ENCODE measurements at regions not wholly inside any gene's neighbourhood (a gene's known extent, or its start where the extent isn't known, plus 50 kb on each side); places are given as distances from the start of the nearest gene placed in this dataset.

DNA sequence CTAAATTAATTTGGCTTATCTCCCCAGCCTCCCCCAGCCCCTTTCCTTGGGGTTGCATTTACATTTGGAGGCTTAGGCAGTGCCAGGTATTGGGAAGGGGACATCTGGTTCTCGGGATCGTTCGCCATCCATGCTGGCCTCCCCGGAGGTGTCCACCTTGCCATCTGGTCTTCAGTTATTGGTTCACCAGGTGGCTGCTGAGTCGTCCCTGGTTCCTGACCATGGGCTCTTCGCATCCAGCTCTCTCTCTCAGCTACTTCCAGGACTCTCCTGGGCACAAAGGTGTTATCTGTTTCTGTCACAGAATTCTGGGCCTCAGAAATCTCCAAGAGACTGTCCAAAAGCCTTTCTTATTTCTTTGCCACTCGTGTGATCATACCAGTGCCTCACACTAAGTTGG is 75.4 kb upstream of the SCOC start:
- Histone ChIP-seq H3K27ac (no peak overlapping the region), H3K4me1 (no peaks in the 10 kb centered on the region), H3K27me3 (replicated peaks in 1 of 7) (no peaks in the 10 kb centered on the region), H3K4me3 (no peak overlapping the region), H3K9me3 (no peaks in the 10 kb centered on the region), H3K36me3 (no peaks in the 10 kb centered on the region)
- no peak for DNase-seq
- 81 to 94% (median 88%) methylated on average over 7 of the region's 7 CpGs for WGBS, 5 donors
- intact Hi-C loops (cut with DNase I; ENCODE audit: low total_unique reads) = no loop called here
- no peak for TF ChIP-seq POLR2AphosphoS5 (IDR thresholded peaks at IDR 0.05)
- TF ChIP-seq, protein P1, sequence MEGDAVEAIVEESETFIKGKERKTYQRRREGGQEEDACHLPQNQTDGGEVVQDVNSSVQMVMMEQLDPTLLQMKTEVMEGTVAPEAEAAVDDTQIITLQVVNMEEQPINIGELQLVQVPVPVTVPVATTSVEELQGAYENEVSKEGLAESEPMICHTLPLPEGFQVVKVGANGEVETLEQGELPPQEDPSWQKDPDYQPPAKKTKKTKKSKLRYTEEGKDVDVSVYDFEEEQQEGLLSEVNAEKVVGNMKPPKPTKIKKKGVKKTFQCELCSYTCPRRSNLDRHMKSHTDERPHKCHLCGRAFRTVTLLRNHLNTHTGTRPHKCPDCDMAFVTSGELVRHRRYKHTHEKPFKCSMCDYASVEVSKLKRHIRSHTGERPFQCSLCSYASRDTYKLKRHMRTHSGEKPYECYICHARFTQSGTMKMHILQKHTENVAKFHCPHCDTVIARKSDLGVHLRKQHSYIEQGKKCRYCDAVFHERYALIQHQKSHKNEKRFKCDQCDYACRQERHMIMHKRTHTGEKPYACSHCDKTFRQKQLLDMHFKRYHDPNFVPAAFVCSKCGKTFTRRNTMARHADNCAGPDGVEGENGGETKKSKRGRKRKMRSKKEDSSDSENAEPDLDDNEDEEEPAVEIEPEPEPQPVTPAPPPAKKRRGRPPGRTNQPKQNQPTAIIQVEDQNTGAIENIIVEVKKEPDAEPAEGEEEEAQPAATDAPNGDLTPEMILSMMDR (IDR thresholded peaks at IDR 0.05 in 8 of 11, conservative IDR thresholded peaks at IDR 0.05 in 3 of 11) = no peak
- TF ChIP-seq POLR2A (IDR thresholded peaks at IDR 0.05) = no peak

DNA sequence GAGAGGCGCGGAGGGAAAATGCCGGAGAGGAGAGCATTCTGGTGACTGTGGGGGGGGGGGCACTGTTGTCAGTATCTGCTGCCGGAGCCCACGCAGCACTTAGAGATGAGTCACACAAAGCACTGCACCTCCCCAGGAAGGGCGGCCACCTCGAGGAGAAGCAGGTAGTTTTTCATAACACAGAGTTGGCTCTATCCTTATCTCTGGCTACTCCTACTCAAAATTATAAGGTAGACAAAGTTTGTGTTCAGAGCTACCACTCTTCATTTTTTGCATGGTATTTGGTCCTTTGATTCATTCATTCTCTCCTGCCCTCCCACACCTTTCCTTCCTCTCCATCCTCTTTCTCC is 76.2 kb upstream of the SCOC start:
- Histone ChIP-seq H3K27ac (no peak overlapping the region), H3K27me3 (replicated peaks in 1 of 7) (no peaks in the 10 kb centered on the region), H3K4me1 (no peaks in the 10 kb centered on the region), H3K36me3 (no peaks in the 10 kb centered on the region), H3K9me3 (no peaks in the 10 kb centered on the region), H3K4me3 (no peak overlapping the region)
- TF ChIP-seq POLR2AphosphoS5 (IDR thresholded peaks at IDR 0.05) (no peak), POLR2A (IDR thresholded peaks at IDR 0.05) (no peak)
- TF ChIP-seq, protein P1 (IDR thresholded peaks at IDR 0.05 in 8 of 11, conservative IDR thresholded peaks at IDR 0.05 in 3 of 11) = no peak
- intact Hi-C loops (cut with DNase I; ENCODE audit: low total_unique reads) = no loop called here
- WGBS, 5 donors = 67 to 83% (median 77%) methylated on average over 7 of the region's 7 CpGs
- DNase-seq = no peak

DNA sequence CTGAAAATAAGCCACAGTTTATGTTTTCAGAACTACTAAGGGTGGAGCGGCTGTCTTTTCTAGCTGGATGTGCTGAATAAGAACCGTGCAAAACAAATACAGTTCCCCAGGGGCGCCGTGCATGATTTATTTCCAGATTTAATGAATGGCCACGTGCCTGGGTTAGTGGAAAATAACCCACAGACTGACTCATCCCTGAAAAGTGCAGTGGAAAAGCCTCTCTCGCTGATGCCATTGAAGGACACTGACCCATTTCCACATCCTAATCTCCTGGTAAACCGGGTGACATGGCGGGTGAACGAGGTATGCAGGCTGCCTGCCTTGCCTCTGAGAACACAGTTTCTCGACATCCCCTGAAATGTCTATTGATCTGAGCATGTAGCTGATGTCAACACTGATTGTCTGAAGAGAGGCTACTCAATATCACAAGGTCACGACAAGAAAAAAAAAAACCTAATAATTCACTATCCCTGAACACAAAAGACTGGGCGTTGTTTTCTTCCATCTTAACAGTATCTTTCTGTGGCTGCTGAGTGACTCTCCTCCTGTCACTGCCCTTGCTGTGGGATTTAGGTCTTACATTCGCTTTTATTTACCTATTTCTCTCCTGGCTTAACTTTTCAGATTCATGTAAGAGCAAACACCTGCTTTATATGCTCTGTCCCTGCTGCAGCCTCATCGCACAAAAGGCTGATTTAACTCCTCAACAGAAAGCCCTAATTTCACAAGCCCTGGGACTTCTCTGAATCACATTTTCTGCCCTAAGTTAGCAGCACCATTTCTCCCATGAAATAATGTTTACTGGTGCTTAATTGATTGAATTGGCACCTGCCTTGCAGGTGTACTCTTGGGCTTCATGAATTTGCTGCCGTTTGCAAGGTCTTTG is 76.9 kb upstream of the SCOC start:
- Histone ChIP-seq H3K27me3 (replicated peaks in 1 of 7) (no peaks in the 10 kb centered on the region), H3K4me3 (no peak overlapping the region), H3K9me3 (no peaks in the 10 kb centered on the region), H3K36me3 (no peaks in the 10 kb centered on the region), H3K4me1 (no peaks in the 10 kb centered on the region), H3K27ac (no peak overlapping the region)
- TF ChIP-seq POLR2A (IDR thresholded peaks at IDR 0.05) (no peak), POLR2AphosphoS5 (IDR thresholded peaks at IDR 0.05) (no peak)
- TF ChIP-seq, protein P1 (IDR thresholded peaks at IDR 0.05 in 8 of 11, conservative IDR thresholded peaks at IDR 0.05 in 3 of 11) = no peak
- DNase-seq = no peak
- intact Hi-C loops (cut with DNase I; ENCODE audit: low total_unique reads) = no loop called here
- 62 to 79% (median 73%) methylated on average over 15 of the region's 15 CpGs for WGBS, 5 donors

DNA sequence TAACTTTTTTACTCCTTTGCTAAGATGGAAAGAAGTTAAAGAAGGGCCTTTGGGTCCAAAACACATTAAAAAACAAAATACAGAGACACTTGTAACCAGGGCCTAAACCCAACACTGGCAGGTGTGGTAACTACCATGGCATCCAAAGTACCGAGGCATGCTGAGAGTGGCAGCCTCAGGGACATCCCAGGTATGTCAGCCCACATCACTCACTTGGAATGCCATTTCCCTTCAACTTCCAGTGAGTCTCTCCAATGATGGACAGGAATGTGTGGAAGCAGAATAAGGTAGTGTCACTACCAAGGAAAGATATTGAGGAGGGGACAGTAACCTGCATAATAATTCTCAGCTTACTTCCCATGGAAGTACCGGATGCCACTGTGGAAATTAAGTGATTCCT is 79.5 kb upstream of the SCOC start:
- no peak overlapping the region for H3K27ac ChIP-seq
- 86 to 98% (median 92%) methylated on average over 2 of the region's 2 CpGs for WGBS, 5 donors
- no peaks in the 10 kb centered on the region for H3K9me3 ChIP-seq
- H3K36me3 ChIP-seq = no peaks in the 10 kb centered on the region
- no peaks in the 10 kb centered on the region for H3K4me1 ChIP-seq
- TF ChIP-seq POLR2A (IDR thresholded peaks at IDR 0.05) (no peak), POLR2AphosphoS5 (IDR thresholded peaks at IDR 0.05) (no peak)
- TF ChIP-seq, protein P1 (IDR thresholded peaks at IDR 0.05 in 8 of 11, conservative IDR thresholded peaks at IDR 0.05 in 3 of 11) = no peak
- DNase-seq = no peak
- H3K4me3 ChIP-seq = no peak overlapping the region
- no peaks in the 10 kb centered on the region for H3K27me3 ChIP-seq (replicated peaks in 1 of 7)
- intact Hi-C loops (cut with DNase I; ENCODE audit: low total_unique reads) = no loop called here
